SKM-1 treated with dmso at 0.1 percent for 144 hours (cell line): ENCODE measurements at regions not wholly inside any gene's neighbourhood (a gene's known extent, or its start where the extent isn't known, plus 50 kb on each side); places are given as distances from the start of the nearest gene placed in this dataset.

Experiments
- DNase-seq: peaks from one replicate; lab custom pipeline; 2025; ENCODE audit not compliant: unreplicated experiment; lab: John Stamatoyannopoulos, UW

DNA sequence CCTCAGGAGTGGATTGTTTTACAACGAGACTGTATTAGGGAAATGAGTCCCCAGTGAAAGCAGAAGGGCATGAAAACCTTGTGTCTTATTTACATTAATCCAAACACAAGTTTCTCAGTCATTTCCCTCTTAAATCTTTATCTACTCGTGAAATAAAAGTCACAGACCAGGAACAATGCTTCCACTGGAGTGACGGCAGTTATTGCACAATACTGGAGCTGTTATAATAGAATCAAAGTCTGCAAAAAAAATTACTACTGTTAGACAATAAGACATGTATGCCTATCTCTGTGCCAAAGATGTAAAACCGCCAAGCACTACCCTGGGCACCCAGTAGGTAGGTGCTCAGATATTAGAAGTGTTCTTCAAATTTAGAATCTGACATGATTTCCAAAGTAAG, 375.5 kb downstream of the ZNF521 start:
- no peak for DNase-seq

GRCh38 chr18:24979235-24979634, 372.7 kb downstream of the ZNF521 start:
- no peak for DNase-seq

DNA sequence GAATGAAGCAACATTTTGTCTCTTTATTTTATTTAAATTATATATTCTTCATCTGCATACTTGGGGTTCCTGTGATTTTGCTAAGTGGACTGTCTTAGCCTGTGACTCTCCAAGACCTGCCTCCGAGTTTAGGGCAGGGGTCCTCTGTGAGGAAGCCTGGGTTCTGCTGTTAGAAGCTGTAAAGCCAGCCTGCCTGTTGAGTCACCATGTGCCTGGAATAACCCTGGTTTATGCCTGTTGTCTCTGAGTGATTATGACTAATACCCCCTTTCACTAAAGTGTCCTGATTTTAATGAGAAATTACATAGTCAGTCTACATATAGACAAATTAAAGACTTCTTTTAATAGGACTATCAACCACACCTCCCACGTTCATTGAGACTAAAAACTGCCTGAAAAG, 369.1 kb downstream of the ZNF521 start:
- DNase-seq: no peak

GRCh38 chr18:24983566-24984139, 368.3 kb downstream of the ZNF521 start:
- no peak for DNase-seq

GRCh38 chr18:24985586-24985985, 366.4 kb downstream of the ZNF521 start:
- DNase-seq: no peak

DNA sequence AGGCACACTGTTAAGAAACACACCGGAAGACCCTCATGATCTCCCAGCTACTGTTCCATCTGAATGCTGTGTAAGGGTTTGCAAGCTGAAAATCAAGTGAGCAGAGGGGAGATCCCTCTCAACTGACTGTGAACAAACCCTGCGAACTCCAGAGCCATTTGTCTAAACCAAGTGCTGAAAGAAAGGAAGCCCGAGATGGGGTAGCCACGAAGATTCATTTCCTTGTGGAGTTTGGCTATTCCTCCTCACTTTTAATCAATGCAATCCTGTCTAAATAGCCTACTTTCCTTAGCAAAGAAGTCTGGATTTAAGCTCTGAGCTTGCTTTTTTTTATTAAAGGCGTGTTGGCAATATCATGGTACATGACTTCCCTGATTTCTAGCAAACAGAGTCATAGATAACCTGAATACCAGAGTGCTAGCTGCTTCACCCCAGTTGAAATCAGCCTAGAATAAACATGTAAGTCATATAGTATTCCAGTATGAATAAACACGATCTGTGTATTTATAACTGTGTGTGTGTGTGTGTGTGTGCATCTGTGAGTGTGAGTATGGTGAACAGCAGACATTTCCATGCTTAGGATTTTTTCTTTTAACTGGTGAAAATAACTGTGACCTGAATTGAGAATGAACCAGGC, 365.2 kb downstream of the ZNF521 start:
- no peak for DNase-seq

DNA sequence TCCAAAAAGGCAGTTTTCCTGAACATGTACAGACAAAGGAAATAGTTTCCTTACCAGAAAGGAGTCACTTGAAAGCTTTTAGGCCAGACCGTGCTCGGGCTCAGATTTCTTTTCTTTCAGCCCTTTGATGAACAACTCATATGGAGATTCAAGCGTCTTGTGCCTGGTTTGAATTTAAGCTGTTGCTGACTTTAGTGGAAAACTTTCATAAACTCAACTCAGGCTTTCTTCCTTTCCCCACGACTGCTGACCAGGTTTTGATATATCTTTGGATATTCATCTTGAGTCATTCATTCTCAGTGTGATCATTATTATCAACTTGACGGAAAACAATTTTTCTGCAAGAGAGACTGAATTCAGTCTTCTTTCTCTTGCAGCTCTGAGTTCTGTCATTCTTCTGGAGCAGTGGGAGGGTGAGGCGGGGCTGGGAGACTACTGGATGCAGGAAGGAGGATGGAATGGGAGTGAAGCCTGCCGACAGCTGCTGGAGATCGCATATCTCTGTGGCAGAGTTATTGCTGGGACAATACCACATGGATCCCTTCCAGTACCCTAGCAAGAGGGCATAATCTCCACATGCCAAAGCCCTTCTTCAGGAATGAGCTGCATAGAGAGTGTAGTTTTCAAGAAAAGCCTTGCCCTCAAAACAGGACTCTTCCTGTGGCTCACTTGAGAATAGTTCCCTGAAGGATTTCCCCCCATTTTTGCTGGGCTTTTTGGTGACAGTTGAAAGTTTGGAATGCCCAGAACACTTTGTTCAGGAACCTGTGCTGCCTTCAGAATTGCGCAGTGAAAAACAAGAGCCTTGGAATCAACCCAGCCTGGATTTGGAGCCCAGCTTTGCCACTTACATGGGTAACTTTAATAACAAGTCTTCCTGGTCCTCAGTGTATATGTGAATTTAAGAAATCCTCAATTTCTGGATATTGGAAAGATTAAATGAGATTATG, 364.4 kb downstream of the ZNF521 start:
- DNase-seq: no peak

DNA sequence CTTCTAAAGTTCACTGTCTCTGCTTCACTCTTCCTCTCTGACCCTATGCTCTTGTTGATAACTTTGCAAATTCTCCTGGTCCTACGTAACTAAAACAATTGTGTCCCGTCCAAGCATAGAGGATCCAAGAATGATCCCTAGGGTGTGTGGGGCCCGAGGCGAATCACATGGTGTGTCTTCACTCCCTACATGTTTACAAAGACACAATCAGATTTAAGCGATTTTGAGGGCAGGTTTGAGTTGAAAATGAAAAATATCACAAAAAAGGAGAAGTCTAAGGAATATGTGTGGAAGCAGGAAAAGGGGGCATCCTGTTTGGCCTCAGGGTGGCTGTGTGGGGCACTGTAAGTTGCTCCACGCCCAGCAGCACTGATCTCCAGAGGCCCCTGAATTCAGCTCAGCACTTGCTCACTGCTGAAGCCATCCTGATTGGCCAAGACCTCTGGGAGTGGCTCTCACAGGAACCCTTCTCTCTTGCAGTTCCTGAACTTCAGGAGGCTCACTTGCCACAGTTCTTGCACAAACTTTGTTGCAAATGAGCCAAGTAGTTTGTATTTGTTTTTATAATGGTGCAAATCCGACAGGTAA, 363.6 kb downstream of the ZNF521 start:
- DNase-seq: no peak

DNA sequence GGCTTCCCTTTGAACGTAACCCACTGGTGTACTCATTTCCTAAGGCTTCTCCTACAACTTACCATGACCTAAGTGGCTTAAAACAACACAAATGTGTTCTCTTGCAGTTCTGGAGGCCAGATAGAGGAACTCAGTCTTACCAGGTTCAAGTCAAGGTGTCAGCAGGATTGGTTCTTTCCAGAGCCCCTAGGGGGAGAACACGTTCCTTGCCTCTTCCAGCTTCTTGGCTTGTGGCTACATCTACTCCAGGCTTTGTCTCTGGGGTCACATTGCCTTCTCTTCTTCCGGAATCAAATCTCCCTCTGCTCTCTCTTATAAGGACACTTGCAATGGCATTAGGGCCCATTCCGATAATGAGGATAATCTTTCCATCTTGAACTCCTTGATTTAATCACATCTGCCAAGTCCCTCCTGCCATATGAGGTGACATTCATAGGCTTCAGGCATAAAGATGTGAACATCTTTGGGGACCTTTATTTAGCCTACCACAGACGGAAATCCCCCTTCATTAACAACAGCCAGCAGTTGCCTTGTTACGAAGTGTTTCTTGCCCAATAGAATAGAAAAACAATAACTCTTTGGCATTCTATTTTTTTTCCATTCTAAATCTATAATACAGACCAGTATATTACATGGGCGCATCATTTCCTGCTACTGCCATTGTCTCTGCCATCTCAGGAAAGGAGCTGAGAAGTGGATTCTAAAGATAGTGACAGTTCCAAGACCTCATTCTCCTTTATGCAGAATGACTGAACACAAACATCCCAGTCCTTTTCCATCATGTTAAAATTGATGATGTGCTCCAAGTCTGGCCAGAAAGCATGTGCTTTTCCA, 362.0 kb downstream of the ZNF521 start:
- no peak for DNase-seq

- no peak for DNase-seq
These were observed 361.3 kb downstream of the ZNF521 start for GRCh38 chr18:24990671-24991134.

GRCh38 chr18:24991141-24992060, 360.6 kb downstream of the ZNF521 start:
- no peak for DNase-seq

- DNase-seq: no peak
These were observed 359.5 kb downstream of the ZNF521 start for GRCh38 chr18:24992491-24992890.

DNA sequence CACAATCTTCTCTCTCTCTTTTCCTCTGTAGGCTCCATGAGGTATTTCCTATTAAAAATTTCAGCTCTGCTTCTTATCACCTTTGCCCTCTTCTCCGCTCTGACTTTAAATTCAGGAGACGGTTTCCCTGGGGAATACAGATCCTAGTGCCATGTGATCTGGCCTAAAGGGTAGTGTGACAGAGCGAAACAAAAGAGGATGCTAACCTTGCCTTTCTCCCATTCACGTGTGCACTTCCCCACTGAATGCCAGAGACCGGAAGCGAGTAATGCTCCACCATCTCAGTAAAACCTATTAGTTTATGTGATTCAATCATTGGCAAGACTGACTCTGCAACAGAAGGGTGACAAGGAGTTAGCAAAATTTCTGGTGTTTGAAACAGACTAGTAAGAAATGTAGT, 358.3 kb downstream of the ZNF521 start:
- DNase-seq: no peak

DNA sequence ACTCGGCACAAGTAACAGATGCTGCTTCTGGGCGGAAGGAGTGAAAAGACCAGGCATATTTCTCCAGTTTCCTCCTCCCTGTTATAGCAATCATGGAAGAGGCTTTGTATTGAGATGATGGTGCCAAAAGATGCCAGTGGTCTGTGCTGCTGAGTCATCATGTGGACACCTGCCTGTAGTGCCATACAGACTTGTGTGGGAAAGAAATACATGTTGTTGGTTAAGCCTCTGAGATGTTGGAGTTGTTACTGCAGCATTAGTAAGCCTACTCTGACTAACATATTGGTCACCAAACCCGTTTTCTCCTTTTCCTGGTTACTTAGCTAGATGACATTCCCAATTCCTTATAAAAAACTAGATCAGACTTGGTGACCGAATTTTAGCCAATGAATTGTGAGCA, 356.9 kb downstream of the ZNF521 start:
- no peak for DNase-seq

DNA sequence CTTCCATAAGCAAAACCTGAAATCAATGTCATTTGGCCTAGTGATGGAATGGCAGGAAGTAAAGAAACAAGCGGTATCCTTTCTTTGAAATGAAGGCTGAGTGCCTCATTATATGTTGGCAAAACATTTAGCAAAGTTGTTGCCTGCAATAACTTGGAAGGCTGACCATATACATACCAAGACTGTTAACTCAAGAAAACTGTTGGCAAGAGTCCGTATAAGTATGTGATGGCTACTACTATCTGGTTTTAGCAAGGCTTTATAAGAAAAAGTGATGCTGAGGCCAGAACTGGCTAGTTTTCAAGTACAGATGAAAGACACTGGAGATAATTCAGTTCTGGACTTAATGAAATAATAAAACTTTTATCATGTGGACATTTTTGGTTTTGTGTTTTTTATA, 356.2 kb downstream of the ZNF521 start:
- DNase-seq: no peak

DNA sequence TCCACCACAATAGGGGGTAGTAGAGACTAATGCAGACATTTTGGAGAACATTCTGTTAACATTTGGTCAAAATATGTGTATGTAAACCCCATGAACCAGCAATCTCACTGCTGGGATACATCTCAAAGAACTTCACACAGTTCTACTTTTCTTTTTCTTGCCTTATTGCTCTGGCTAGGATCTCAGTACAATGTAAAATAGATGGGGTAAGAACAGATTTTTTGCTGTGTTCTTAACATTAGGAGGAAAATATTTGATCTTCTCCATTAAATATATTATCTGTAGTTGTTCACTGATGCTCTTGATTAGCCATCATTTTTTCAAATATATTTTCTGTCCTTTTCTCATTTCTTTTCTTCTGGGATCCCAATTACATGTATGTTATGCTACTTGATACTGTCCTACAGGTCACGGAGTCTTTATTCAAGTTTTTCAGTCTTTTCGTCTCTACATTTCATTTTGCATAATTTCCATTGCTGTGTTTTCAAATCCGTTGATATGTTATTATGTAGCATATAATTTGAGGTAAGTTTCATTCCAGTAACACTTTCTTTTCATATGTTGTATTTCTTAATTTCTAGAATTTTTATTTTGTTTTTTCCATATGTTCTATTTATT, 352.2 kb downstream of the ZNF521 start:
- DNase-seq: no peak

- no peak for DNase-seq
These were observed 350.2 kb downstream of the ZNF521 start for GRCh38 chr18:25001803-25002202.

GRCh38 chr18:25005541-25006403, 346.2 kb downstream of the ZNF521 start:
- no peak for DNase-seq
